Natural killer cell (primary cell): ENCODE measurements at regions not wholly inside any gene's neighbourhood (a gene's known extent, or its start where the extent isn't known, plus 50 kb on each side); places are given as distances from the start of the nearest gene placed in this dataset.
A peak's percentile ranks its signal among the peaks of the same experiment; 100 is the strongest.

Experiments used
- ATAC-seq, 3 donors: fragments of 150-1000 bp in 2 of 3; fragments of 200-7000 bp in 1 of 3; cut with Tn5 transposase; 1 replicate in 1 of 3; 2 replicates in 2 of 3; pipeline ENCODE4 v1.10.0; 2021; ENCODE audit warnings: mild to moderate bottlenecking in 2 of 3, moderate library complexity in 2 of 3
- DNase-seq, 2 donors: peaks; one replicate each; pipeline versions ENCODE4 v3.0.0 to v3.0.0-alpha.2; 2013 to 2021; ENCODE audit warnings: mixed read lengths in 1 of 2
- H3K27ac ChIP-seq: one replicate; pipeline ENCODE4 v1.5.1; 2013; ENCODE audit warnings: mild to moderate bottlenecking, low read length
- H3K27me3 ChIP-seq: one replicate; pipeline ENCODE4 v1.6.1; 2013; ENCODE audit warnings: low read length; ENCODE audit not compliant: control insufficient read depth, insufficient read depth
- H3K36me3 ChIP-seq: one replicate; pipeline ENCODE4 v1.6.1; 2013; ENCODE audit warnings: low read length; ENCODE audit not compliant: control insufficient read depth, insufficient read depth
- H3K4me1 ChIP-seq: one replicate; pipeline ENCODE4 v1.6.1; 2013; ENCODE audit warnings: low read length; ENCODE audit not compliant: control insufficient read depth, insufficient read depth
- H3K4me3 ChIP-seq: one replicate; pipeline ENCODE4 v1.5.1; 2013; ENCODE audit warnings: low read length
- H3K9me3 ChIP-seq: one replicate; pipeline ENCODE4 v1.6.1; 2013; ENCODE audit warnings: low read length; ENCODE audit not compliant: control insufficient read depth, insufficient read depth
- H3K27ac Mint-ChIP-seq, 2 donors: one replicate each; pipeline ENCODE4 v1.8.0; 2022; ENCODE audit warnings: mild to moderate bottlenecking in 2 of 2, mixed read lengths in 2 of 2, moderate library complexity in 1 of 2
- H3K27me3 Mint-ChIP-seq, 2 donors: one replicate each; pipeline ENCODE4 v1.8.0; 2022; ENCODE audit warnings: low read depth in 2 of 2, mixed read lengths in 2 of 2
- H3K36me3 Mint-ChIP-seq: one replicate; pipeline ENCODE4 v1.8.0; 2022; ENCODE audit warnings: mixed read lengths
- H3K4me1 Mint-ChIP-seq, 2 donors: one replicate each; pipeline ENCODE4 v1.8.0; 2022; ENCODE audit warnings: mixed read lengths in 2 of 2
- H3K4me3 Mint-ChIP-seq: one replicate; pipeline ENCODE4 v1.8.0; 2022; ENCODE audit warnings: mild to moderate bottlenecking, moderate library complexity, mixed read lengths
- H3K9me3 Mint-ChIP-seq, 2 donors: one replicate each; pipeline ENCODE4 v1.8.0; 2022; ENCODE audit warnings: mixed read lengths in 2 of 2
- WGBS: methylation state at CpG from one replicate; pipeline ENCODE4 v1.1.7; 2013; ENCODE audit warnings: missing lambda C conversion rate; ENCODE audit not compliant: insufficient coverage; 5-methylcytosine and 5-hydroxymethylcytosine counted together
- intact Hi-C: fragments of 100-400 bp; cut with micrococcal nuclease; formaldehyde crosslinking; loops from one replicate; pipeline ENCODE4 v1.14.2; 2022
- TF ChIP-seq, protein P1 (sequence below): fragments of 200-600 bp; IDR thresholded peaks from one replicate; pipeline ENCODE4 v1.8.0; 2022; ENCODE audit warnings: antibody characterized with exemption

DNA sequence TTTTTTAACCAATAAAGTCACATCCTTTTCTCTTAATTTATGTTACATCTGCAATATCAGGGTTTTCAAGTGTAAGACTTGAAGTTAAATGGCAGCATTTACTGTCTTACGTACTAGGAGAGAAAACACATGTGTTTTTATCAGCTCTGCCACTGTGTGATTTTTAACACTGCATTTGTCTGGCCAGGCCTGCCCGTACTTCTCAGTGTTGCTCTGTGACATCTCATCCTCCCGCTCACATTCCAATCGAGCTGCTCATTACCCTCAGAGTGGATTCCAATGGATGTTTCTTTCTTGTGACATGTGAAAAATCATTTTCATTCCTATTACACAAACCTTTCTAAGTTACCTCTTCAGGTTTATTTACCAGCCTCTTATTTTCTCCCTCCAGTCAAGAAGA, 420.3 kb downstream of the FAT4 start:
- Mint-ChIP-seq H3K27ac (no peak overlapping the region), H3K9me3 (no peaks in the 10 kb centered on the region), H3K4me1 (no peaks in the 10 kb centered on the region), H3K4me3 (no peak overlapping the region), H3K36me3 (no peaks in the 10 kb centered on the region), H3K27me3 (peaks cover 0 to 11% of the 10 kb centered on the region in 2 donors)
- Histone ChIP-seq H3K27ac (no peak overlapping the region), H3K27me3 (no peaks in the 10 kb centered on the region), H3K4me1 (no peaks in the 10 kb centered on the region), H3K9me3 (no peaks in the 10 kb centered on the region), H3K36me3 (no peaks in the 10 kb centered on the region), H3K4me3 (no peak overlapping the region)
- DNase-seq (no peak), ATAC-seq (no peak)
- 86% methylated on average over 4 of the region's 4 CpGs for WGBS
- TF ChIP-seq, protein P1, sequence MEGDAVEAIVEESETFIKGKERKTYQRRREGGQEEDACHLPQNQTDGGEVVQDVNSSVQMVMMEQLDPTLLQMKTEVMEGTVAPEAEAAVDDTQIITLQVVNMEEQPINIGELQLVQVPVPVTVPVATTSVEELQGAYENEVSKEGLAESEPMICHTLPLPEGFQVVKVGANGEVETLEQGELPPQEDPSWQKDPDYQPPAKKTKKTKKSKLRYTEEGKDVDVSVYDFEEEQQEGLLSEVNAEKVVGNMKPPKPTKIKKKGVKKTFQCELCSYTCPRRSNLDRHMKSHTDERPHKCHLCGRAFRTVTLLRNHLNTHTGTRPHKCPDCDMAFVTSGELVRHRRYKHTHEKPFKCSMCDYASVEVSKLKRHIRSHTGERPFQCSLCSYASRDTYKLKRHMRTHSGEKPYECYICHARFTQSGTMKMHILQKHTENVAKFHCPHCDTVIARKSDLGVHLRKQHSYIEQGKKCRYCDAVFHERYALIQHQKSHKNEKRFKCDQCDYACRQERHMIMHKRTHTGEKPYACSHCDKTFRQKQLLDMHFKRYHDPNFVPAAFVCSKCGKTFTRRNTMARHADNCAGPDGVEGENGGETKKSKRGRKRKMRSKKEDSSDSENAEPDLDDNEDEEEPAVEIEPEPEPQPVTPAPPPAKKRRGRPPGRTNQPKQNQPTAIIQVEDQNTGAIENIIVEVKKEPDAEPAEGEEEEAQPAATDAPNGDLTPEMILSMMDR: no peak
- intact Hi-C loops: no loop called here

DNA sequence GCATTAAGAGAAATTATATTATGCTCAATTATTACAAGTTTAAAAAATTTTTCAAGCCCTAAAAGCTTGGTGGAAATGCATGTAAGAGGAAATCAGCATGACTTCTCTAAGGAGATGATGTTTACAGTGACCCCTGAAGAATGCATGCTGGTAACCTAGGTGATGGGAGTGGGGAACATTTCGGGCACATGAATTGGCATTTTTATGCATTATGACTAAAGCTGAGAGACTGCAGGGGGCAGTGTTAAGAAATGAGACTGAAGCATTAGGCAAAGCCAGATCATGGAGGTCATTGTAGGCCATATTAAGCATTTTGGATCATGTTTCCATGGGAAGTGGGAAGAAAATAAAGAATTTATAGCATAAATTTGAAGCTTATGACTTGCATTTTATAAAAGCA, 421.3 kb downstream of the FAT4 start:
- Histone ChIP-seq H3K27me3 (no peaks in the 10 kb centered on the region), H3K36me3 (no peaks in the 10 kb centered on the region), H3K27ac (no peak overlapping the region), H3K9me3 (no peaks in the 10 kb centered on the region), H3K4me3 (no peak overlapping the region), H3K4me1 (no peaks in the 10 kb centered on the region)
- Mint-ChIP-seq H3K4me1 (no peaks in the 10 kb centered on the region), H3K9me3 (no peaks in the 10 kb centered on the region), H3K36me3 (no peaks in the 10 kb centered on the region), H3K27ac (no peak overlapping the region), H3K27me3 (peaks cover 0 to 10% of the 10 kb centered on the region in 2 donors), H3K4me3 (no peak overlapping the region)
- 76% methylated on average over 1 of the region's 1 CpG for WGBS
- TF ChIP-seq, protein P1: no peak
- no peak for ATAC-seq
- DNase-seq: no peak
- intact Hi-C loops: no loop called here

DNA sequence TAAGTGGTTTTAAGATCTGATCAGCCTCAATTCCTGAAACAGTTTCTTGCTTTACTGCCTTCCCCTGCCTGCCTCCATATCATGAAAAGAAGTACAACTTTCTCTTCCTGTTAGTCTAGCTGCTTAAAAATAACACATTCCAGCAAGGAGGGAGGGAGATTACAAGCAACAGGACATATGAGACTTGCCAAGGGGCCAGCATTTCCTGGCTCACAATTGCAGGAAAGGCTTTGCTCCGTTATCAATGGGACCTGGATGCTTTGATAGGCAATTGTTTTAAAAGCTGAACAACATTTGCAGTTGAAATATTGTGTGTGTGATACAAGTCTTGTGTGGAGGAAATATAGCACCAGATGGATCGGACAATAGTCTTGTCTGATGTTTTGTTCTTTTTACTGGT, 425.0 kb downstream of the FAT4 start:
- WGBS: 44% methylated on average over 2 of the region's 2 CpGs
- Histone ChIP-seq H3K36me3 (no peaks in the 10 kb centered on the region), H3K9me3 (no peaks in the 10 kb centered on the region), H3K4me1 (no peaks in the 10 kb centered on the region), H3K4me3 (no peak overlapping the region), H3K27me3 (no peaks in the 10 kb centered on the region), H3K27ac (no peak overlapping the region)
- Mint-ChIP-seq H3K4me3 (no peak overlapping the region), H3K4me1 (no peaks in the 10 kb centered on the region), H3K36me3 (no peaks in the 10 kb centered on the region), H3K27ac (no peak overlapping the region), H3K27me3 (peaks cover 0 to 3% of the 10 kb centered on the region in 2 donors), H3K9me3 (no peaks in the 10 kb centered on the region)
- DNase-seq (no peak), ATAC-seq (no peak)
- TF ChIP-seq, protein P1: no peak
- intact Hi-C loops: no loop called here

DNA sequence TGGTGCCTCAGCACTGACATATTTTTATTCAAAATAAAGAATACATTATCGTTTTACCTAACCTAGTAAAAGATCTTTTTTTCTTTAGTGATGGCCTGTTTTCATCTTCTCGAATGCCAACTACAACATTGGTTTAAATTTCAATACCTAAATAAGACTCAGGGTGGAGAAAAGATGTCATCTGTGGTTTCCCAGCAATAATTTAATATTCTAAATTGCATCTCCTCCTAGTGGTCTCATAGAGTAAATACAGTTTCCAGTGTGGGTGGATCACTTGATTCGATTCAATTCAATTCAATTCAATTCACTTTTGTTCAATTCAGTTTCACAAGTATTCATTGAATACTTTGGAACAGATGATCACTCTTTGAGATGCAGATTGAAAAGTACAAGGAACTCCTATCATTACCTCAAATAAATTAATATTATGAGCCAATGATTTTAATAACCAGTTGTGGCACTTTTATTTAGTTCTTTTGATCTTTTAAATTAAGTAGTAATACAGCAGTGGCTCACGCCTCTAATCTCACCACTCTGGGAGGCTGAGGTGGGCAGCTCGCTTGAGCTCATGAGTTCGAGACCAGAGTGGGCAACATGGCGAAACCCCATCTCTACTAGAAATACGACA, 427.2 kb downstream of the FAT4 start:
- intact Hi-C loops: loop anchor here (1.0 kb wide), 1 partner anchor 429 kb away; no protein-coding TSS in a partner anchor

More for the DNA sequence above, 427.2 kb downstream of the FAT4 start:
- H3K36me3 ChIP-seq: no peaks in the 10 kb centered on the region
- TF ChIP-seq, protein P1: peak; percentile 76
- Mint-ChIP-seq H3K36me3 (no peaks in the 10 kb centered on the region), H3K27me3 (peaks cover 0 to 3% of the 10 kb centered on the region in 2 donors), H3K4me1 (no peaks in the 10 kb centered on the region), H3K4me3 (no peak overlapping the region), H3K27ac (no peak overlapping the region), H3K9me3 (no peaks in the 10 kb centered on the region)
- H3K27me3 ChIP-seq: no peaks in the 10 kb centered on the region
- DNase-seq: no peak
- H3K4me1 ChIP-seq: no peaks in the 10 kb centered on the region
- no peak overlapping the region for H3K4me3 ChIP-seq
- H3K27ac ChIP-seq: no peak overlapping the region
- no peaks in the 10 kb centered on the region for H3K9me3 ChIP-seq
- 90% methylated on average over 7 of the region's 8 CpGs for WGBS
- peak in 2 of 3 donors; percentile 55 to 65 for ATAC-seq
